HFF-Myc (cell line): ENCODE measurements at regions not wholly inside any gene's neighbourhood (a gene's known extent, or its start where the extent isn't known, plus 50 kb on each side); places are given as distances from the start of the nearest gene placed in this dataset.

Source experiments
- DNase-seq: peaks from one replicate; pipeline ENCODE4 v3.0.0-alpha.2; 2011; ENCODE audit warnings: low read depth; ENCODE audit errors: extremely low read depth
- H3K4me3 ChIP-seq: replicated peaks from 2 replicates; pipeline ENCODE4 v1.5.1; 2011; ENCODE audit warnings: low read depth, mild to moderate bottlenecking, control low read depth, low read length
- CTCF ChIP-seq: IDR thresholded peaks from 2 replicates; pipeline ENCODE4 v1.5.1; 2012; ENCODE audit warnings: mild to moderate bottlenecking, low read depth, low read length, control low read depth; ENCODE audit errors: missing control alignments

- no peak for DNase-seq
- TF ChIP-seq CTCF = no peak
- no peak overlapping the region for H3K4me3 ChIP-seq
Observed at GRCh38 chr5:155908543-155908942, 418.4 kb upstream of the SGCD start.

- DNase-seq = no peak
- H3K4me3 ChIP-seq = no peak overlapping the region
- TF ChIP-seq CTCF = no peak
Observed at GRCh38 chr5:155912291-155912690, 414.7 kb upstream of the SGCD start.

GRCh38 chr5:155914766-155915165 is 412.2 kb upstream of the SGCD start:
- no peak for DNase-seq
- H3K4me3 ChIP-seq = no peak overlapping the region
- TF ChIP-seq CTCF = no peak

GRCh38 chr5:155915601-155916000 is 411.4 kb upstream of the SGCD start:
- DNase-seq = no peak
- TF ChIP-seq CTCF = no peak
- no peak overlapping the region for H3K4me3 ChIP-seq

- no peak for TF ChIP-seq CTCF
- no peak overlapping the region for H3K4me3 ChIP-seq
- no peak for DNase-seq
Observed at GRCh38 chr5:155919126-155919525, 407.8 kb upstream of the SGCD start.

GRCh38 chr5:155919725-155920124 is 407.2 kb upstream of the SGCD start:
- no peak for TF ChIP-seq CTCF
- DNase-seq = no peak
- H3K4me3 ChIP-seq = no peak overlapping the region

GRCh38 chr5:155921621-155922020 is 405.3 kb upstream of the SGCD start:
- no peak for DNase-seq
- H3K4me3 ChIP-seq = no peak overlapping the region
- TF ChIP-seq CTCF = no peak
